ENCODE measurements at regions not wholly inside any gene's neighbourhood (a gene's known extent, or its start where the extent isn't known, plus 50 kb on each side); places are given as distances from the start of the nearest gene placed in this dataset.

DNA sequence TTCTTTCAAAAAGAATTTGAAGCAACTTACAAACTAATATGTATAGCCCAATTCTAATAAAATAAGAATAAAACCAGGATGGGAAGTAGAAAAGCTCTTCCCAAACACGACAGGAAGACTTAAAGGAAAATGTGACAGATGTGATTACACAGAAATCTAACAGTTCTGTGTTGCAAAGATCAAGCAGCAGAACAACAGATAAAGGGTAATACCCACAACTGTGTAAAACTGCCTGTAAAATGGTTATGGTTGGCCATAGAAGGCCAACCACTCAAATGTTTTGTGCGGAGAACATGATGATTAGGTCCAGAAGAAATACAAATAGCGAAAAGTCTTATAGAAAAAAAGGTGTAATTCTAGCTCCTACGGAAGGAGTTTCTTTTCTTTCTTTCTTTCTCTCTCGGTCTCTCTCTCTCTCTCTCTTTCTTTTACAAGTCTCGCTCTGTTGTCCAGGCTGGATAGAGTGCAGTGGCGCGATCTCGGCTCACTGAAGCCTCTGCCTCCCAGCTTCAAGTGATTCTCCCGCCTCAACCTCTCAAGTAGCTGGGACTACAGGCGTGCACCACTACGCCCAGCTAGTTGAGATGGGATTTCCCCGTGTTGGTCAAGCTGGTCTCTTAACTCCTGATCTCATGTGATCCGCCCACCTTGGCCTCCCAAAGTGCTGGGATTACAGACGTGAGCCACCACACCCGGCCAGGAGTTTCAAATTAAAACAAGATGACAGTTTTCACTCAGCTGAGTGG lies 128.5 kb downstream of the QRSL1 start (continued):
- TF ChIP-seq ZNF318 (IDR thresholded peaks at IDR 0.05; ENCODE audit: borderline replicate concordance in 1 of 2, low read depth in 1 of 2) (no peak), ZNF766 (CRISPR knock-in tag; conservative IDR thresholded peaks at IDR 0.05) (0 out of 2 replicates have a peak, but pooled peaks have one; percentile 42), EWSR1 (IDR thresholded peaks at IDR 0.05; ENCODE audit: borderline replicate concordance, low read depth, partially characterized antibody) (no peak), CBFA2T3 (IDR thresholded peaks at IDR 0.05) (0 out of 2 replicates have a peak, but pooled peaks have one; percentile 16), DIDO1 (tag; IDR thresholded peaks at IDR 0.05; ENCODE audit: low read depth) (no peak), ZNF133 (CRISPR knock-in tag; IDR thresholded peaks at IDR 0.05) (no peak), DLX4 (CRISPR knock-in tag; IDR thresholded peaks at IDR 0.05) (no peak), TCF3 (CRISPR knock-in tag; IDR thresholded peaks at IDR 0.05) (no peak), ZNF197 (CRISPR knock-in tag; IDR thresholded peaks at IDR 0.05; ENCODE audit: low read depth) (no peak), SIRT6 (IDR thresholded peaks at IDR 0.05; ENCODE audit: low read depth, low read length) (no peak), ELF2 (CRISPR knock-in tag; IDR thresholded peaks at IDR 0.05) (no peak), L3MBTL2 (IDR thresholded peaks at IDR 0.05) (peak; percentile 29; the same call in 1 of the 2 replicates), RAD51 (IDR thresholded peaks at IDR 0.05; ENCODE audit: borderline replicate concordance, low read depth) (no peak), TCF7L2 (IDR thresholded peaks at IDR 0.05; ENCODE audit: low read depth, low read length) (no peak), TEAD4 (IDR thresholded peaks at IDR 0.05; ENCODE audit: low read length) (peak; percentile 31; the same call in 1 of the 2 replicates), TEAD4 (CRISPR knock-in tag; IDR thresholded peaks at IDR 0.05; ENCODE audit: borderline replicate concordance) (no peak), ZNF12 (CRISPR knock-in tag; IDR thresholded peaks at IDR 0.05) (no peak), BCOR (IDR thresholded peaks at IDR 0.05) (no peak)
- TF ChIP-seq, protein P1, sequence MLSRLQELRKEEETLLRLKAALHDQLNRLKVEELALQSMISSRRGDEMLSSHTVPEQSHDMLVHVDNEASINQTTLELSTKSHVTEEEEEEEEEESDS (CRISPR knock-in tag; IDR thresholded peaks at IDR 0.05): no peak
- TF ChIP-seq, protein P2, sequence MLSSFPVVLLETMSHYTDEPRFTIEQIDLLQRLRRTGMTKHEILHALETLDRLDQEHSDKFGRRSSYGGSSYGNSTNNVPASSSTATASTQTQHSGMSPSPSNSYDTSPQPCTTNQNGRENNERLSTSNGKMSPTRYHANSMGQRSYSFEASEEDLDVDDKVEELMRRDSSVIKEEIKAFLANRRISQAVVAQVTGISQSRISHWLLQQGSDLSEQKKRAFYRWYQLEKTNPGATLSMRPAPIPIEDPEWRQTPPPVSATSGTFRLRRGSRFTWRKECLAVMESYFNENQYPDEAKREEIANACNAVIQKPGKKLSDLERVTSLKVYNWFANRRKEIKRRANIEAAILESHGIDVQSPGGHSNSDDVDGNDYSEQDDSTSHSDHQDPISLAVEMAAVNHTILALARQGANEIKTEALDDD (IDR thresholded peaks at IDR 0.05): peak; percentile 66; the same call in 1 of the 2 replicates

Data from K562 (cell line).